NCI-H2171 (cell line): ENCODE measurements at regions not wholly inside any gene's neighbourhood (a gene's known extent, or its start where the extent isn't known, plus 50 kb on each side); places are given as distances from the start of the nearest gene placed in this dataset.
"Not testable (repeated sequence)": the region's sequence is repeated elsewhere in the genome, so short reads cannot be mapped to it uniquely, and the experiment has no call there.

Experiments
- DNase-seq: peaks from one replicate; lab custom pipeline; 2025; lab: John Stamatoyannopoulos, UW

- DNase-seq: no peak
Measured at GRCh38 chr9:90459321-90459720, 183.3 kb downstream of the DIRAS2 start.

DNA sequence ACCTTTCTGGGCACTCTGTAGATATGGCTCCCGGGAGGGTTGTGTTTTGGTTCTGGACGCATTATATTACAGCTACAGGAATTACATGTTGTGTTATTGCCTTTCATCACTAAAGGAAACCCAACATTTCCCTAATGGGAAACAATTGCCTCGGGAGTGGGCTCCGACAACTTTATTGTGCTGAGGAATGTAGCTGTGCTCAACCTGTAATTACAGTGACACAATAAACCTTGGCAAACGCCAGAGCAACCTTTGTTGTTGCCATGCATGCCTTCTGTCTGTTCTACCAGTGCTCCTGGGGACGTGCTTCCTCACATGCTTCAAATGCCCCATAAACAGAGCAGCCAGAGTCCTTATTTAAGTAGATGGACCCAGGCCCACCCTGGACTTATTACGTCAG is 182.4 kb downstream of the DIRAS2 start:
- no peak for DNase-seq

GRCh38 chr9:90464978-90465377 is 177.6 kb downstream of the DIRAS2 start:
- DNase-seq: peak; percentile 21

- no peak for DNase-seq
Measured at GRCh38 chr9:90466441-90466840, 176.2 kb downstream of the DIRAS2 start.

GRCh38 chr9:90469435-90469834 is 173.2 kb downstream of the DIRAS2 start:
- DNase-seq: no peak

- no peak for DNase-seq
Measured at GRCh38 chr9:90469865-90470387, 172.7 kb downstream of the DIRAS2 start.

DNA sequence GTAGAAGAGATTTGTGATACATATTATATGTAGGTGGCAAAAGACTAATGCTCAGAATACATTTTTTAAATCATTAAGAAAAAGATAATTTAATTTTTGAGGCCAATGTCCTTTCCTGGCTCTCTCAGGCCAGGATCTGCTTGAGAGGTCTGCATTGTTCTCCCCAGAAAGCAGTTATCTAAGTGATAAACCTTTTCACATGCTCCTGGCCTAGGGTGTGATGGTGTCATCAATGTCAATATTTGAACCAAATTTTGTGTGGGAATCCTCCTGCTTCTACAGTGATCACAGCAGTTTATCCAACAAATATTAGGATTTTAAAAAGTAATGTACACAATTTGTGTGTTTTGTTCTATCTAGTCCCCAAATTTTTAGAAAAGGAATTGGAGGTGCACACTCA is 166.6 kb downstream of the DIRAS2 start:
- DNase-seq: no peak

GRCh38 chr9:90477535-90477934 is 165.1 kb downstream of the DIRAS2 start:
- DNase-seq: no peak

DNA sequence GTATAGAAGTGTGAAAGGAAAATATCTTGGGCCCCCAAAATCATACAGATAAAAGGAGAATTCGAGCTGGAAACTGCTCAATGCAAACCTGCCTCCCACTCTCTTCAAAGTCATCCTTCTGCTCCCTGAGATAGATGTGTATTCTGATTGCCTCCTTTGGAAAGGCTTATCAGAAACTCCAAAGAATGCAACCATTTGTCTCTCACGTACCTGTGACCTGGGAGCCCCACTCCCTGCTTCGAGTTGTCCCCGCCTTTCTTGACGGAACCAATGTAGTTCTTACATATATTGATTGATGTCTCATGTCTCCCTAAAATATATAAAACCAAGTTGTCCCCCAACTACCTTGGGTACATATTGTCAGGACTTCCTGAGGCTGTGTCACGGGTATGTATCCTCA is 163.8 kb downstream of the DIRAS2 start:
- no peak for DNase-seq

DNA sequence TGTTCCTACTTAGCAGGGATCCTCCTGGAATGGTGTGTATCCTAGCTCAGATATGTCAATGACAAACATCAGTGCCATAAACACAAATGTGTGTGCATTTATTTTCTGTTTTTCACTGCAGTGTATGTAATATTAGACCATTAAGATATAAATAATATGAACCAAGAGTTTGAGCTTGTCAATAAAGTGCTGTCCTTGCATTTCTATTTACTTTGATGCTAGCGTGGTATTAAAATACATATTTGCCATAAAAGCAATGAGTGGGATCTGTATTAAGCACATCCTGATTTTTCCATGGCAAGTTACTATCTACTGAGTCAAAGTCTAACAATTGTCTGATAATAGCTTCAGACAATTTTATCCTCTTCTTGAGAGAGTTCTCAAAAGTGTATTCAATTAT is 157.6 kb downstream of the DIRAS2 start:
- DNase-seq: no peak

DNA sequence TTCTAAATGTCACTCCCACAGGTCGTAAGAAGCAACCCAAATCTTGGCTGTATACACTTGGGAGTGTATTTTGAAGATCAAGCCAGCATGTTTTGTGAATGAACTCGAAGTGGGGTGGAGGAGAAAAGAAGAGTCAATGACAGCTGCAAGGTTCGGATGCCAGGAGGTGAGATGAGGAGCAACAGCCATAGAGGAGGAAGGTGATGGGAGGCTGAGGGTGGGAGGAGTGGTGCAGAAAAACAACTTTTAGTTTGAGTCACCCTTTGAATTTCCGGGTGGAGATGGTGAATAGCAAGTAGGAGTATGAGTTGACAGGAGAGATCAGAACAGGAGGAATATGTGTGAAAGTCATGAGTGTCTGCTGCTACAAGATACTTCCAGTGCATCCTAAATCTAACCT is 153.6 kb downstream of the DIRAS2 start:
- no peak for DNase-seq

- DNase-seq: no peak
Measured at GRCh38 chr9:90499761-90500160, 142.9 kb downstream of the DIRAS2 start.

DNA sequence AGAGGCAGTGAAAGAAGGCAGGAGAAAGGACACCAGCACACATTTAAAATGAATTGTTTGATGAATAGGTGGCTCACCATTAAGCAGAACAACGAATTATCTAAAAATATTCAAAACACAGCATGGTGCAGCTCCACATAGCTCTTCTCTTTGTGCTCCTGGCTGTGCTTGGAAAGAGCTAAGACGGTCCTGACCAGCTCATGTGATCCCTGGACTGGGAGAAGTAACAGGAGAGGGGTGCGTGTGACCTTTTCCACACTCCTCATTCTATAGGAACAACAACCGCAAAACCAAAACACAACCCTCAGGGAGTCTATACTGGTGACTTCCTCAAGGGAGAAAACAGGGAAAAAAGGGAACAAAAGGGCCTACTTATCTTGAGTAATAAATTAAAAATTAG is 140.5 kb downstream of the DIRAS2 start:
- no peak for DNase-seq

GRCh38 chr9:90504486-90504885 is 138.1 kb downstream of the DIRAS2 start:
- DNase-seq: no peak

DNA sequence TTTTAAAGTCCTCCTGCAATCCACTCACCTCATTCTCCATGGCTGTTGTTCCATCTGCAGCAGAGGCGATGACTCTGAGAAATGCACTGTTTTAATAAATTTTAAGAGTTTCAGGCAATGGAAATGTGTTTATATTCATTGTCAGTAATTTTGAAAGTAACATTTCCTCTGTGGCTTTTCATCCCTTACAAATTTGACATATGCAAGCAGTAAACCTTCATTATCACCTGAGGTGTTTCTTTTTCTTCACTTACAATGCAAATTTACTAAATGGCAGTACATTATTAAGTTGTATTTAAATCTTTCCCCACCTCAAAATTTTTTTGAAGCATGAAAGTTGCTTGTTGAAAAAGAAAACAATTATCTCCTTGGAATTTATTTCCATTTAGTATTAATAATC is 136.9 kb downstream of the DIRAS2 start:
- DNase-seq: no peak

GRCh38 chr9:90506402-90506801 is 136.2 kb downstream of the DIRAS2 start:
- DNase-seq: not testable (repeated sequence)

GRCh38 chr9:90507621-90508020 is 135.0 kb downstream of the DIRAS2 start:
- no peak for DNase-seq

GRCh38 chr9:90508940-90509339 is 133.7 kb downstream of the DIRAS2 start:
- DNase-seq: no peak

DNA sequence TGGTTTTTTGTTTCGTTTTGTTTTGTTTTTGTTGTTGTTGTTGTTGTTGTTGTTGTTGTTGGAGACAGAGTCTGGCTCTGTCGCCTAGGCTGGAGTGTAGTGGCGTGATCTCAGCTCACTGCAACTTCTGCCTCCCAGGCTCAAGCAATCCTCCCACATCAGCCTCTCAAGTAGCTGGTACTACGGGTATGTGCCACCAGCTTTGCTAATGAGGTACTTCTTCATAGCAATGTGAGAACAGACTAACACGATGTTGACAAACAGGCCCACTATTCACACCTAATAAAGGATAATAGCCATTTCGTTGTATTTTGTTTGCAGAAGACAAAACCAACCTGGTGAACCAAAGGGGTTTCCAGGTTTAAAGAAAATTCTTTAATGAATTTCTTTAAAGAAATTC is 130.9 kb downstream of the DIRAS2 start:
- no peak for DNase-seq

GRCh38 chr9:90514877-90515276 is 127.7 kb downstream of the DIRAS2 start:
- DNase-seq: no peak

DNA sequence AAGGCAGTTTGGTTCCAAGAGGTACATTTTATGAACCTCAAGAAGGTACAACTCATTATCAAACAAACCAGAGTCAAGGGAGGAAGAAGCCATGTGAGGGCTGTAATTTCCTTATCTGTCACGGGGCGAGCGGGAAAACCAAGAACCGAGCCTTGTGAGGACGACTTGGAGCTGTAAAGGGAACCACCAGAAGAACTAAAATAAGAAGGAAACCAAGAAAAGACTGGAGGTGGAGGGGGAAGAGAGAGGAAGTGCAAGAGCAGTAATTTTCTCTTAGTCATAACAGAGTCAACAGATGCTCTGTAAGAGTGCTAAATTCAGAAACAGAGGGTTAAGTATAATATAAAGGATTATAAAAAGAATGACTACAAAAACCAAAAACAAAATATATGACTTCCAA is 127.1 kb downstream of the DIRAS2 start:
- no peak for DNase-seq

DNA sequence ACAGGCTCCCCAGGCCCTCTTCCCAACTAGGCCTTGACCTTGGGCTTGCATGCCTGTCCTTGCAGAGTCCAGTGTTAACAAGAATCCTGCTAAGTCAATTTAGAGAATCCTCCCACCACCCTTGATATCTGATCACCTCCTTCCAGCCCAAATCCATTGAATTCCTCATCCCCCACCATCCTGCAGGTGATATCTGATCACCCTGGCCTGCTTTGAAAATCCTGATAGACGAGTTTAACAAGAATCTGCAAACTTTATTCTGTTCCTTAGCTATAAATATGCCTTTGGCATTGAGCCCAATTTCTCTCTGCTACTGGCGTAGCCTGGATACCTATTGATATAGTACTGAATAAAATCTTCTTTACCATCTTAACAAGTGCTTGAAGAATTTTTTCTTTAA is 125.5 kb downstream of the DIRAS2 start:
- DNase-seq: no peak

GRCh38 chr9:90521811-90522570 is 120.6 kb downstream of the DIRAS2 start:
- no peak for DNase-seq

- DNase-seq: no peak
Measured at GRCh38 chr9:90523958-90524357, 118.7 kb downstream of the DIRAS2 start.
